Cardiac fibroblast (primary cell): ENCODE measurements at regions not wholly inside any gene's neighbourhood (a gene's known extent, or its start where the extent isn't known, plus 50 kb on each side); places are given as distances from the start of the nearest gene placed in this dataset.

Experiments used
- DNase-seq, 2 donors: peaks; one replicate each; pipeline versions ENCODE4 v3.0.0 to v3.0.0-alpha.2; 2010; ENCODE audit warnings: low read depth in 2 of 2
- H3K4me3 ChIP-seq, 2 donors: replicated peaks in 1 of 2; 1 replicate in 1 of 2; 2 replicates in 1 of 2; pipeline ENCODE4 v1.5.1; 2011; ENCODE audit warnings: low read depth in 2 of 2, low read length in 2 of 2, mild to moderate bottlenecking in 2 of 2, moderate library complexity in 1 of 2
- TF ChIP-seq, protein P1 (sequence below): IDR thresholded peaks from one replicate; pipeline ENCODE4 v1.5.1; 2011; ENCODE audit warnings: low read depth, mild to moderate bottlenecking, low read length, inconsistent platforms

DNA sequence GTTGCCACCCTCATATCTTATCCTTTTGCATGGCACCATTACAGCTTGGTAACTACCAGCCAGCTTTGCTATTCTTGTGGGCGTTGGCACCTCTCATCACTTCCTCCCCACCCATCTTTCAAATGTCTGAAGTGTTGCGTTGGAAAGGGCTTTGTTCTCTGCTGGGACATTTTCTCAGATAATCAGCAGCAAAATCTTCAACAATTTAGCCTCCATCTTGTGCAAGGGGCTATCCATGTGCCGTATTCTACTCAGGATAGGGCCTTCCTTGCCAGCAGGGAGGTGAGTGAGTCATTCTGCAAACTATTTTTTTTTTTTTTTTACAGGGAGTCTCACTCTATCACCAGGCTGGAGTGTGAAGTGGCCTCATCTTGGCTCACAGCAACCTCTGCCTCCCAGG, 62.1 kb upstream of the NUDT12 start:
- H3K4me3 ChIP-seq = no peak overlapping the region
- TF ChIP-seq, protein P1, sequence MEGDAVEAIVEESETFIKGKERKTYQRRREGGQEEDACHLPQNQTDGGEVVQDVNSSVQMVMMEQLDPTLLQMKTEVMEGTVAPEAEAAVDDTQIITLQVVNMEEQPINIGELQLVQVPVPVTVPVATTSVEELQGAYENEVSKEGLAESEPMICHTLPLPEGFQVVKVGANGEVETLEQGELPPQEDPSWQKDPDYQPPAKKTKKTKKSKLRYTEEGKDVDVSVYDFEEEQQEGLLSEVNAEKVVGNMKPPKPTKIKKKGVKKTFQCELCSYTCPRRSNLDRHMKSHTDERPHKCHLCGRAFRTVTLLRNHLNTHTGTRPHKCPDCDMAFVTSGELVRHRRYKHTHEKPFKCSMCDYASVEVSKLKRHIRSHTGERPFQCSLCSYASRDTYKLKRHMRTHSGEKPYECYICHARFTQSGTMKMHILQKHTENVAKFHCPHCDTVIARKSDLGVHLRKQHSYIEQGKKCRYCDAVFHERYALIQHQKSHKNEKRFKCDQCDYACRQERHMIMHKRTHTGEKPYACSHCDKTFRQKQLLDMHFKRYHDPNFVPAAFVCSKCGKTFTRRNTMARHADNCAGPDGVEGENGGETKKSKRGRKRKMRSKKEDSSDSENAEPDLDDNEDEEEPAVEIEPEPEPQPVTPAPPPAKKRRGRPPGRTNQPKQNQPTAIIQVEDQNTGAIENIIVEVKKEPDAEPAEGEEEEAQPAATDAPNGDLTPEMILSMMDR = no peak
- DNase-seq = peak; percentile 50 to 59

DNA sequence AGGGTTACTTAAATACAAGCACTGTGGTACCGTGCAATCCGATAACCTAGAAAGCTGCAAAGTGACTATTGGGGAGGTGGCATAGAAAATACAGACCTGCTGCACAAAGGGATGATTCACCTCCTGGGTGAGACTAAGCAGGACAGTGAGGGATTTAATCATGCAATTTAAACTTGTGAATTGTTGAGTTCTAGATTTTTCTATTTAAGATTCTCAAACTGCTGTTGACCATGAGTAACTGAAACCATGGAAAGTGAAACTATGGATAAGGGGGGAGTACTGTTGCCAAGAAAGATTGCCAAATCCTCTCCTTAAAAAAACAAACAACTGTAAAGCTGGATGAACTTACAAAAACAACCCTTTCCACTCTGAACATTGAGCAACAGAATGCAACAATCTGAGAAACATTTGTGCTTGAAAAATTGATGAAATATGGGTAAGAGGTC, 61.5 kb upstream of the NUDT12 start:
- TF ChIP-seq, protein P1 = no peak
- DNase-seq = peak; percentile 89 to 91

DNA sequence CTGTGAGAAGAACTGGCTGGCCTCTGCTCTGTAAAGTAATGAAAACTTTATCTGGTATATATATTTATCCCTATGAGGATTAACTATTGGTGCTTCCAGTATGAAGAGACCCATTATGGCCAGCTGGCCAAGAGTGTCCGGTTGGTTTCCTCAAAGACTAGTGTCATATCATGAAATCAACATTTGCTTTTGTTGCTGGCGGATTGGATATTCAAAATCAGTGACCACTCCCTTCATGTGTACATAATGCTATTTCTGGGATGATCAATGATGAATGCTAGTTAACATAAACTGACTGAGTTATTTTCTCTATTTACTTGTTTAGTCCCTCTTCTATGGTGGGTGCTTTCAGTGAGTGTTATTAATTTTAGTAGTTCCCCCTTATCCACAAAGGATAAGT, 60.8 kb upstream of the NUDT12 start:
- TF ChIP-seq, protein P1 = no peak
- DNase-seq = no peak
- H3K4me3 ChIP-seq = no peak overlapping the region

More for the DNA sequence above, 61.5 kb upstream of the NUDT12 start:
- no peak overlapping the region for H3K4me3 ChIP-seq

DNA sequence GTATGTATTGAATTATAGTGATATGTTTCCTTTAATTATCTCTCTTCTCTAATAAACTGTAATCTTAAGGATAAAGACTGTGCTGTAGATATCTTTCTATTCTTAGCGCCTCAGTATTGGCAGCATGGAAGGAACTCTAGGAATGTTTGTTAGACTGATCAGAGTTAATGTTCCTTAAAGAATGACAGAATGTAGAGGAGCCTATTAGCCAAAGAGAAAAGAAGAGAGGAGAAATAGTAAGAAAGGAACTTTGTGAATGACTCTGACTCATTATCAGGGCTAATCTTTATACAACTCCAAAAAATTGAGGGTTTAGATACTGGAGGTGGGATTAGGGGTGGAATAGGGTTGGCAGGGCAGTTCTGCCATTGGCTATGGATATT, 59.0 kb upstream of the NUDT12 start:
- TF ChIP-seq, protein P1 = no peak
- no peak for DNase-seq
- no peak overlapping the region for H3K4me3 ChIP-seq

DNA sequence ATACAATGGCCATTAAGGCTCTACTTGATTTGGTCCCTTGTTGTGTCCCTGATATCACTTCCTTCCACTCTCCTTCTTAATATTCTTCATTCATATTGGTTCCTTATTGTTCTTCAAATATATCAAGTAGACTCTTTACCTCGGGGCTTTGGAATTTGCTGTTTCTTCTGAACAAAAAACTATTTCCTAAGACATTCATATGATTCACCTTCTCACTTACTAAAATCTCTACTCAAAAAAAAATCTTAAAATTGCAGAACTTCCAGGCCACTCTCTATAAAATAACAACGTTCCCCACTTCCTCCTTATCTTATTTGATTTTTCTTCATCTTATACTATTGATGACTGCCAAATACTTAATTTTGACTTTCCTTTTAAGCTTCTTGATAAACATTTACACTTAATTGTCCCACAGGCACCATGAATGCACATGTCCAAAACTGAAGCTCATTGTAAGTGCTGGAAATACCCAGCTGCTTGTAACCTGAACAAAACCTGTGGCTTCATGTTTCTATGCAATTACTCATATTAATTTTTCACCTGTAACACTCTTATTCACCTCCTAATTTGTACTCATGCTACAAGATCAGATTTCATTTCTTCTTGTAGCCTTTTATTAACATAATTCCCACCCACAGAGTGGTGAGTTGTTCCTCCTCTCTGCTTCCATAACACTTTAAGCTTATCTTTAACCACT, 58.4 kb upstream of the NUDT12 start:
- TF ChIP-seq, protein P1 = no peak
- no peak overlapping the region for H3K4me3 ChIP-seq
- DNase-seq = peak in 1 of 2 donors; percentile 7

DNA sequence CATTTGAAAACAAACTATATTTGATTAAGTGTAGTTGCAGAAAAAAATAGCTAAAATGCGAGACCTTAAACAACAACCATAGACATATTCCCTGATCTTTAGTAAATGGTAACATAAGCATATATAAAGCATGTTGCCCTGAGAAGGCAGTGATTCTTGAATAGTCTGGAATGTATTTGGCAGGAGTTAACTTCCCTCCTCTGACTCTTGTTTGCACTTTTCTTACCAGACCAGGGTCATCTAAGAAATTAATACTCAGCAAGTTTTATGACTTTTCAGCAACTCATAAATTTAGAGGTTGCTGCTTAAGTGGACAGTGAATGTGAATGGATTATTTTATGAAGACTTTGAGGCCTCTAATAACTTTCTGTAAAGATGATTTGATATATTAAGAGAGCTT, 55.3 kb upstream of the NUDT12 start:
- DNase-seq = no peak
- no peak overlapping the region for H3K4me3 ChIP-seq
- TF ChIP-seq, protein P1 = no peak

DNA sequence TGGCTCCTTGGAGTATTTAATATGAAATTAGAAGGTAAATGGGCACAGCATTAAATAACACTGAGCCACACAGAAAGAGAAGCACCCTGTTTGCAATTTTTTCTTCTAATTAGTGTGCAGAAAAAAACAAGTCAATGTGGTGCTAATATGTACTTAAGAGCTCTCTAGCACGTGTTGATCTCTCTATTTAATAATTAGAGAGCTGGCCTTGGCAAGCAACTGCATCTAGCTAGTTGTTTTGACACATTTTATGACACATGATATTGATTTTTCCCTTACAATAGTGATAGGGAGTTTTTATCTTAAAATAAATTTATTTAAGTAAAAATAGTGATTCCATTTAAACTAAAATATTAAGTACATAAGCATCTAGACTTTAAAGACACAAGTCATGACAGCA, 54.5 kb upstream of the NUDT12 start:
- TF ChIP-seq, protein P1 = no peak
- no peak for DNase-seq
- H3K4me3 ChIP-seq = no peak overlapping the region
